Liver (tissue), 3 donors: ENCODE measurements at regions not wholly inside any gene's neighbourhood (a gene's known extent, or its start where the extent isn't known, plus 50 kb on each side); places are given as distances from the start of the nearest gene placed in this dataset.

Experiments
- CTCF ChIP-seq: fragments of 150-350 bp; IDR thresholded peaks from 2 replicates; pipeline ENCODE4 v1.5.1; 2017; ENCODE audit warnings: improper control_type of control experiment, low read depth, low read length; ENCODE audit not compliant: missing input control
- FOXA1 ChIP-seq: IDR thresholded peaks from 2 replicates; pipeline ENCODE4 v1.6.1; 2016; ENCODE audit warnings: antibody characterized with exemption
- GABPA ChIP-seq, 2 donors: IDR thresholded peaks in 1 of 2; conservative IDR thresholded peaks in 1 of 2; 2 replicates each; pipeline ENCODE4 v1.6.1; 2016; ENCODE audit warnings: antibody characterized with exemption in 2 of 2, mild to moderate bottlenecking in 1 of 2, moderate library complexity in 1 of 2
- REST ChIP-seq: IDR thresholded peaks from 2 replicates; pipeline ENCODE4 v1.6.1; 2016; ENCODE audit warnings: antibody characterized with exemption, mild to moderate bottlenecking
- TAF1 ChIP-seq: conservative IDR thresholded peaks from 2 replicates; pipeline ENCODE4 v1.6.1; 2016; ENCODE audit warnings: antibody characterized with exemption, mild to moderate bottlenecking
- ZBTB33 ChIP-seq: IDR thresholded peaks from 2 replicates; pipeline ENCODE4 v1.6.1; 2016; ENCODE audit warnings: antibody characterized with exemption
- donor health status: healthy.
- donor health status: healthy.

- TF ChIP-seq ZBTB33 (no peak), CTCF (no peak), TAF1 (no peak), GABPA (IDR thresholded peaks at IDR 0.05 in 1 of 2, conservative IDR thresholded peaks at IDR 0.05 in 1 of 2) (no peak), REST (no peak), FOXA1 (no peak)
Measured at GRCh38 chr3:44109771-44110361, 131.8 kb upstream of the TOPAZ1 start.
